ENCODE measurements at regions not wholly inside any gene's neighbourhood (a gene's known extent, or its start where the extent isn't known, plus 50 kb on each side); places are given as distances from the start of the nearest gene placed in this dataset.

GRCh38 chr6:150702675-150703074 lies 103.0 kb downstream of the PLEKHG1 start:
- TF ChIP-seq YY1 (IDR thresholded peaks at IDR 0.05; ENCODE audit: insufficient read depth, insufficient read length) (no peak), SUZ12 (IDR thresholded peaks at IDR 0.05; ENCODE audit: extremely low read depth, insufficient read depth, insufficient read length) (no peak)
